B cell (primary cell): ENCODE measurements at regions not wholly inside any gene's neighbourhood (a gene's known extent, or its start where the extent isn't known, plus 50 kb on each side); places are given as distances from the start of the nearest gene placed in this dataset.
"Not testable (repeated sequence)": the region's sequence is repeated elsewhere in the genome, so short reads cannot be mapped to it uniquely, and the experiment has no call there.

ENCODE experiments used
- ATAC-seq: fragments of 200-7000 bp; cut with Tn5 transposase; one replicate; pipeline ENCODE4 v1.10.0; 2021; ENCODE audit warnings: low read depth, mild to moderate bottlenecking, moderate number of reproducible peaks, moderate library complexity
- CTCF ChIA-PET: fragments of 350-600 bp; sonication (Branson Sonifier 250); formaldehyde crosslinking; loops from one replicate; lab custom pipeline; 2021; ENCODE audit warnings: antibody characterized with exemption, inconsistent platforms; lab: Charles Lee
- POLR2A ChIA-PET: fragments of 350-600 bp; sonication (Branson Sonifier 250); formaldehyde crosslinking; loops from one replicate; lab custom pipeline; 2021; ENCODE audit warnings: antibody characterized with exemption; lab: Charles Lee
- DNase-seq: peaks from one replicate; pipeline ENCODE4 v3.0.0; 2013
- H2AFZ ChIP-seq: 2 replicates; pipeline ENCODE4 v1.6.1; 2012; ENCODE audit warnings: mild to moderate bottlenecking, low read depth, low read length; ENCODE audit not compliant: insufficient read depth, poor library complexity, severe bottlenecking
- H3K27ac ChIP-seq, 2 donors: 1 replicate in 1 of 2; 2 replicates in 1 of 2; pipeline ENCODE4 v1.5.1; 2012 to 2013; ENCODE audit warnings: low read length in 2 of 2, mild to moderate bottlenecking in 2 of 2, moderate library complexity in 1 of 2
- H3K27me3 ChIP-seq, 4 experiments: fragments of 200-600 bp in 1 of 4; sonication (generic) in 1 of 4; replicated peaks in 1 of 4; 1 replicate in 2 of 4; 2 replicates in 2 of 4; pipeline versions ENCODE4 v1.6.1 to v1.7.0; 2013 to 2016; ENCODE audit warnings: low read length in 3 of 4, mild to moderate bottlenecking in 2 of 4, mixed read lengths in 1 of 4, moderate library complexity in 1 of 4; ENCODE audit not compliant: insufficient read depth in 4 of 4, control insufficient read depth in 3 of 4; ENCODE audit errors: control extremely low read depth in 1 of 4
- H3K36me3 ChIP-seq, 2 experiments: replicated peaks in 1 of 2; 1 replicate in 1 of 2; 2 replicates in 1 of 2; pipeline versions ENCODE4 v1.6.1 to v1.7.1; 2013; ENCODE audit warnings: low read length in 1 of 2; ENCODE audit not compliant: insufficient read depth in 2 of 2, control insufficient read depth in 1 of 2; ENCODE audit errors: control extremely low read depth in 1 of 2, extremely low read depth in 1 of 2
- H3K4me1 ChIP-seq, 2 donors: fragments of 200-600 bp in 1 of 2; sonication (generic) in 1 of 2; 1 replicate in 1 of 2; 2 replicates in 1 of 2; pipeline versions ENCODE4 v1.5.1 to v1.6.1; 2013 to 2017; ENCODE audit warnings: low read length in 2 of 2; ENCODE audit not compliant: control insufficient read depth in 2 of 2, insufficient read depth in 2 of 2
- H3K4me2 ChIP-seq: replicated peaks from 2 replicates; pipeline ENCODE3; 2012; ENCODE audit warnings: mild to moderate bottlenecking, low read depth, low read length; ENCODE audit not compliant: poor library complexity, severe bottlenecking
- H3K4me3 ChIP-seq, 5 experiments: fragments of 200-600 bp in 1 of 5; sonication (generic) in 1 of 5; 1 replicate in 3 of 5; 2 replicates in 2 of 5; pipeline versions ENCODE4 v1.5.1 to v1.7.0; 2011 to 2016; ENCODE audit warnings: low read length in 4 of 5, mild to moderate bottlenecking in 4 of 5, low read depth in 2 of 5, control low read depth in 1 of 5, moderate library complexity in 1 of 5; ENCODE audit not compliant: insufficient read depth in 1 of 5; ENCODE audit errors: control extremely low read depth in 1 of 5, extremely low read depth in 1 of 5
- H3K79me2 ChIP-seq: fragments of 200-600 bp; sonication (generic); one replicate; pipeline ENCODE4 v1.6.0; 2016; ENCODE audit warnings: low read length; ENCODE audit not compliant: control insufficient read depth, insufficient read depth
- H3K9ac ChIP-seq: fragments of 200-600 bp; sonication (generic); 2 replicates; pipeline ENCODE4 v1.6.1; 2017; ENCODE audit warnings: mild to moderate bottlenecking, low read length, moderate library complexity
- H3K9me3 ChIP-seq, 3 donors: one replicate each; pipeline versions ENCODE4 v1.6.1 to v1.7.1; 2013; ENCODE audit warnings: low read length in 2 of 3; ENCODE audit not compliant: control insufficient read depth in 2 of 3, insufficient read depth in 1 of 3; ENCODE audit errors: control extremely low read depth in 1 of 3
- H4K20me1 ChIP-seq: 2 replicates; pipeline ENCODE4 v1.6.0; 2012; ENCODE audit warnings: mild to moderate bottlenecking, low read length; ENCODE audit not compliant: insufficient read depth, control insufficient read depth, poor library complexity, severe bottlenecking
- H3K27ac Mint-ChIP-seq: one replicate; pipeline ENCODE4 v1.8.0; 2021; ENCODE audit warnings: mixed read lengths
- H3K27me3 Mint-ChIP-seq: one replicate; pipeline ENCODE4 v1.8.0; 2021; ENCODE audit warnings: mixed read lengths
- H3K4me1 Mint-ChIP-seq: one replicate; pipeline ENCODE4 v1.8.0; 2021; ENCODE audit warnings: mixed read lengths
- H3K4me3 Mint-ChIP-seq: one replicate; pipeline ENCODE4 v1.8.0; 2021; ENCODE audit warnings: mixed read lengths
- H3K9me3 Mint-ChIP-seq: one replicate; pipeline ENCODE4 v1.8.0; 2022; ENCODE audit warnings: mixed read lengths; ENCODE audit not compliant: insufficient read depth
- EZH2 ChIP-seq: IDR thresholded peaks from 2 replicates; pipeline ENCODE4 v1.6.1; 2012; ENCODE audit warnings: borderline replicate concordance, low read depth, mild to moderate bottlenecking, moderate library complexity, low read length; ENCODE audit not compliant: insufficient read depth, poor library complexity, severe bottlenecking
- WGBS: methylation state at CpG from one replicate; pipeline ENCODE4 v1.1.5; 2013; ENCODE audit warnings: missing lambda C conversion rate; ENCODE audit not compliant: insufficient coverage; 5-methylcytosine and 5-hydroxymethylcytosine counted together
- intact Hi-C: fragments of 100-400 bp; cut with micrococcal nuclease; formaldehyde crosslinking; loops from one replicate; pipeline ENCODE4 v1.10.0; 2022
- TF ChIP-seq, protein P1 (sequence below): fragments of 200-600 bp; IDR thresholded peaks from one replicate; pipeline ENCODE4 v1.8.0; 2022; ENCODE audit warnings: antibody characterized with exemption, mild to moderate bottlenecking

DNA sequence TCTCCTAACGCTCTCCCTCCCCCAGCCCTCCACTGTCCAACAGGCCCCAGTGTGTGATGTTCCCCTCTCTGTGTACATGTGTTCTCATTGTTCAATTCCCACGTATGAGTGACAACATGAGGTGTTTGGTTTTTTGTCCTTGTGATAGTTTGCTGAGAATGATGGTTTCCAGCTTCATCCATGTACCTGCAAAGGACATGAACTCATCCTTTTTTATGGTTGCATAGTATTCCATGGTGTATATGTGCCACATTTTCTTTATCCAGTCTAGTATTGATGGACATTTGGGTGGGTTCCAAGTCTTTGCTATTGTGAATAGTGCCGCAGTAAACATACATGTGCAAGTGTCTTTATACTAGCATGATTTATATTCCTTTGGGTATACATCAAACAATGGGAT is 347.4 kb downstream of the MAGEE1 start:
- DNase-seq, H3K9ac ChIP-seq, H3K9me3 ChIP-seq, H3K4me1 ChIP-seq, POLR2A ChIA-PET, H3K27ac Mint-ChIP-seq, H3K4me2 ChIP-seq, H3K27me3 Mint-ChIP-seq, CTCF ChIA-PET, H3K27me3 ChIP-seq, H3K4me1 Mint-ChIP-seq, H4K20me1 ChIP-seq, H3K79me2 ChIP-seq, intact Hi-C loops, H3K9me3 Mint-ChIP-seq, H3K36me3 ChIP-seq, H2AFZ ChIP-seq, ATAC-seq, H3K4me3 ChIP-seq, H3K27ac ChIP-seq, H3K4me3 Mint-ChIP-seq: not testable (repeated sequence)
- WGBS: no CpG with 5 or more reads among the region's 3 CpGs

DNA sequence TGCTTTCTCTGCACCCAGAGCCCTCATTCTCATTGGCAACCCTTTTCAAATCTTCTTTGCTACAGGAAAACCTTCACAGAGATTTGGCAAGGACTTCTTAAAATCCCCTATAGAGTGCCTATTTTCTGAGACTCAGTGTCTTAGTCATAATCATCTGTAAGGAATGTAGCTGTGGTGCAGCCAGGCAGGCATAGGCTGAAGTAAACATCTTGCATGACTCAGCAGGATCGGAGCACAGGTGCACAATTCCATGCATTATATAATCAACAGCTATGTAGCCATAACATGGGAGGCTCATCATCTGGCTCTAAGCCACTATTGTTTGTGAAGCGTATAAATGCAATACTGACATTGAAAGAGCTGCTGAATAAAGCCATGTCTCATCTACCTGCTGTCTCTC is 368.8 kb downstream of the MAGEE1 start:
- CTCF ChIA-PET: no interaction called here
- POLR2A ChIA-PET: no interaction called here
- DNase-seq (no peak), ATAC-seq (no peak)
- Mint-ChIP-seq H3K27me3 (no peaks in the 10 kb centered on the region), H3K4me3 (no peak overlapping the region), H3K27ac (no peak overlapping the region), H3K4me1 (no peaks in the 10 kb centered on the region), H3K9me3 (no peaks in the 10 kb centered on the region)
- no peaks in the 10 kb centered on the region for H4K20me1 ChIP-seq
- H3K9me3 ChIP-seq: no peaks in the 10 kb centered on the region
- no peaks in the 10 kb centered on the region for H3K36me3 ChIP-seq
- no peak overlapping the region for H2AFZ ChIP-seq
- no CpG with 5 or more reads among the region's 2 CpGs for WGBS
- H3K79me2 ChIP-seq: no peaks in the 10 kb centered on the region
- H3K27me3 ChIP-seq: no peaks in the 10 kb centered on the region
- H3K27ac ChIP-seq: no peak overlapping the region
- H3K4me3 ChIP-seq: no peak overlapping the region
- H3K4me2 ChIP-seq: no peak overlapping the region
- intact Hi-C loops: no loop called here
- no peak for TF ChIP-seq EZH2
- TF ChIP-seq, protein P1, sequence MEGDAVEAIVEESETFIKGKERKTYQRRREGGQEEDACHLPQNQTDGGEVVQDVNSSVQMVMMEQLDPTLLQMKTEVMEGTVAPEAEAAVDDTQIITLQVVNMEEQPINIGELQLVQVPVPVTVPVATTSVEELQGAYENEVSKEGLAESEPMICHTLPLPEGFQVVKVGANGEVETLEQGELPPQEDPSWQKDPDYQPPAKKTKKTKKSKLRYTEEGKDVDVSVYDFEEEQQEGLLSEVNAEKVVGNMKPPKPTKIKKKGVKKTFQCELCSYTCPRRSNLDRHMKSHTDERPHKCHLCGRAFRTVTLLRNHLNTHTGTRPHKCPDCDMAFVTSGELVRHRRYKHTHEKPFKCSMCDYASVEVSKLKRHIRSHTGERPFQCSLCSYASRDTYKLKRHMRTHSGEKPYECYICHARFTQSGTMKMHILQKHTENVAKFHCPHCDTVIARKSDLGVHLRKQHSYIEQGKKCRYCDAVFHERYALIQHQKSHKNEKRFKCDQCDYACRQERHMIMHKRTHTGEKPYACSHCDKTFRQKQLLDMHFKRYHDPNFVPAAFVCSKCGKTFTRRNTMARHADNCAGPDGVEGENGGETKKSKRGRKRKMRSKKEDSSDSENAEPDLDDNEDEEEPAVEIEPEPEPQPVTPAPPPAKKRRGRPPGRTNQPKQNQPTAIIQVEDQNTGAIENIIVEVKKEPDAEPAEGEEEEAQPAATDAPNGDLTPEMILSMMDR: no peak
- H3K9ac ChIP-seq: no peak overlapping the region
- H3K4me1 ChIP-seq: no peaks in the 10 kb centered on the region
